Stimulated activated CD4-positive, alpha-beta T cell treated with anti-CD3 and anti-CD28 coated beads, Interleukin-1b, Interleukin-23, amount 100 ng/mL, for 4 hours (primary cell): ENCODE measurements at regions not wholly inside any gene's neighbourhood (a gene's known extent, or its start where the extent isn't known, plus 50 kb on each side); places are given as distances from the start of the nearest gene placed in this dataset.

Experiments
- DNase-seq, 2 donors: peaks; one replicate each; pipeline ENCODE4 v3.0.0-alpha.2; 2020; ENCODE audit warnings: low read depth in 2 of 2

GRCh38 chr12:124726596-124727263 lies 136.9 kb downstream of the SCARB1 start:
- no peak for DNase-seq

- no peak for DNase-seq
These were observed 137.9 kb downstream of the SCARB1 start for GRCh38 chr12:124725597-124726237.

- no peak for DNase-seq
These were observed 138.6 kb downstream of the SCARB1 start for GRCh38 chr12:124725099-124725498.

- DNase-seq, result no peak
These were observed 140.8 kb downstream of the SCARB1 start for GRCh38 chr12:124722878-124723277.

- no peak for DNase-seq
These were observed 142.0 kb downstream of the SCARB1 start for GRCh38 chr12:124721501-124722162.

- DNase-seq, result no peak
These were observed 142.8 kb downstream of the SCARB1 start for GRCh38 chr12:124720681-124721500.

- no peak for DNase-seq
These were observed 143.5 kb downstream of the SCARB1 start for GRCh38 chr12:124720004-124720680.

GRCh38 chr12:124719231-124719630 lies 144.4 kb downstream of the SCARB1 start:
- DNase-seq, result no peak

GRCh38 chr12:124718458-124718857 lies 145.2 kb downstream of the SCARB1 start:
- DNase-seq, result no peak

- DNase-seq, result no peak
These were observed 145.6 kb downstream of the SCARB1 start for GRCh38 chr12:124718036-124718435.

GRCh38 chr12:124717318-124717717 lies 146.3 kb downstream of the SCARB1 start:
- no peak for DNase-seq

- DNase-seq, result no peak
These were observed 147.2 kb downstream of the SCARB1 start for GRCh38 chr12:124716208-124717130.

GRCh38 chr12:124715121-124715990 lies 147.9 kb upstream of the NCOR2 start:
- DNase-seq, result no peak

GRCh38 chr12:124713436-124714082 lies 146.1 kb upstream of the NCOR2 start:
- peak; percentile 28 to 59 for DNase-seq

- peak in 1 of 2 donors; percentile 3 for DNase-seq
These were observed 145.6 kb upstream of the NCOR2 start for GRCh38 chr12:124713041-124713435.

- DNase-seq, result no peak
These were observed 143.9 kb upstream of the NCOR2 start for GRCh38 chr12:124711344-124711743.

- DNase-seq, result no peak
These were observed 142.6 kb upstream of the NCOR2 start for GRCh38 chr12:124709722-124710687.

- no peak for DNase-seq
These were observed 139.9 kb upstream of the NCOR2 start for GRCh38 chr12:124707316-124707715.
